SK-N-SH (cell line): ENCODE measurements at regions not wholly inside any gene's neighbourhood (a gene's known extent, or its start where the extent isn't known, plus 50 kb on each side); places are given as distances from the start of the nearest gene placed in this dataset.
"Not testable (repeated sequence)": the region's sequence is repeated elsewhere in the genome, so short reads cannot be mapped to it uniquely, and the experiment has no call there.

Experiments
- CHD2 ChIP-seq: fragments of 150-350 bp; IDR thresholded peaks from 2 replicates; pipeline ENCODE4 v1.6.1; 2018; ENCODE audit warnings: low read length; ENCODE audit not compliant: partially characterized antibody
- CTCF ChIP-seq: fragments of 200-600 bp; sonication (generic); IDR thresholded peaks from 2 replicates; pipeline ENCODE4 v1.6.1; 2017; ENCODE audit warnings: antibody characterized with exemption, mild to moderate bottlenecking, moderate library complexity
- MEF2A ChIP-seq: IDR thresholded peaks from 2 replicates; pipeline ENCODE4 v1.4.0; 2012; ENCODE audit warnings: low read depth, borderline replicate concordance
- POLR2AphosphoS5 ChIP-seq: IDR thresholded peaks from 2 replicates; pipeline ENCODE4 v1.6.1; 2012; ENCODE audit warnings: low read depth, low read length
- RAD21 ChIP-seq: IDR thresholded peaks from 2 replicates; pipeline ENCODE4 v1.6.1; 2012; ENCODE audit warnings: mild to moderate bottlenecking, low read length
- TAF1 ChIP-seq: IDR thresholded peaks from 2 replicates; pipeline ENCODE4 v1.6.1; 2012; ENCODE audit warnings: low read depth, mild to moderate bottlenecking, low read length, moderate library complexity, borderline replicate concordance
- USF2 ChIP-seq: fragments of 150-350 bp; IDR thresholded peaks from 2 replicates; pipeline ENCODE4 v1.6.1; 2017; ENCODE audit warnings: antibody characterized with exemption, low read length, low read depth, borderline replicate concordance
- TF ChIP-seq, protein P1 (sequence below): IDR thresholded peaks from 2 replicates; pipeline ENCODE4 v1.4.0; 2012; ENCODE audit warnings: low read depth

DNA sequence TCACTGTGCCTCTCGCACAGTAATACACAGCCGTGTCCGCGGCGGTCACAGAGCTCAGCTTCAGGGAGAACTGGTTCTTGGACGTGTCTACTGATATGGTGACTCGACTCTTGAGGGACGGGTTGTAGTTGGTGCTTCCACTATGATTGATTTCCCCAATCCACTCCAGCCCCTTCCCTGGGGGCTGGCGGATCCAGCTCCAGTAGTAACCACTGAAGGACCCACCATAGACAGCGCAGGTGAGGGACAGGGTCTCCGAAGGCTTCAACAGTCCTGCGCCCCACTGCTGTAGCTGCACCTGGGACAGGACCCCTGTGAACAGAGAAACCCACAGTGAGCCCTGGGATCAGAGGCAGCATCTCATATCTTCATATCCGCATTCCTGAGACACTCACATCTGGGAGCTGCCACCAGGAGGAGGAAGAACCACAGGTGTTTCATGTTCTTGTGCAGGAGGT lies 847.3 kb downstream of the TMEM121 start:
- TF ChIP-seq CTCF, TAF1, USF2, RAD21, MEF2A, POLR2AphosphoS5, CHD2: not testable (repeated sequence)
- TF ChIP-seq, protein P1, sequence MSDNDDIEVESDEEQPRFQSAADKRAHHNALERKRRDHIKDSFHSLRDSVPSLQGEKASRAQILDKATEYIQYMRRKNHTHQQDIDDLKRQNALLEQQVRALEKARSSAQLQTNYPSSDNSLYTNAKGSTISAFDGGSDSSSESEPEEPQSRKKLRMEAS, result not testable (repeated sequence)
